Lung microvascular endothelial cell (primary cell): ENCODE measurements at regions not wholly inside any gene's neighbourhood (a gene's known extent, or its start where the extent isn't known, plus 50 kb on each side); places are given as distances from the start of the nearest gene placed in this dataset.

Source experiments
- DNase-seq, 2 donors: peaks; one replicate each; pipeline versions ENCODE4 v3.0.0 to v3.0.0-alpha.2; 2010; ENCODE audit warnings: low read depth in 2 of 2

DNA sequence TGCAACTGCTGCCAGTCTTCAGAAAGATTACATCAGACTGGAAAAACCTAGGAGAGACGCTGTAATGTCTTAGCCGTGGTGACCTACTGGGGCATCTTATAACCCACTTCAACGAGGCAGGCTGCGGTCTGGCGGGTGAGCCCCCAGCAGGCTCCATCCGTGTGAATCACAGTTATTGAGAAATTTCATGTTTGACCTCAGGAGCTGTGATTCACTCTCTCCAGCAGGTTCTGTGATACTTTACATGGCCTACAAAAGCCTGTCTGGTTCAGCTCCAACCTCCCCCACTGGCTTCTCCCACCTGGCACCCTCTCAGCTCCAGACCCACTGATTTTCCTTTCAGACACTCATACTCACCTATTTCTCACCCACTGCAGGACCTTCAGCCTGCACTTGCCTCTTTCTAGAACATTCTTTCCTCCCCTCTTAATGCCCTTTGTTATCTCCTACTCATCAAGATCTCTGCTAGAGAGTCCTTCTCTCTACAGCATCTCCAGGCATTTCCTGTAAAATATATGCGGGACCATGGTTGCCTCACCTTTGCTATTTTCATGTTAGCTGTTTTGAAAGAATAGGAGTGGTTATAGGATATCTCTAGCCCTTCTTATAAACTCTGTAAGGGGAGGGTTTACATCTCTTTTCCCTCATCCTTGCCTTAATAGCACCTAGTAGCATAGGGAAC lies 227.9 kb downstream of the MAF start:
- DNase-seq: no peak

DNA sequence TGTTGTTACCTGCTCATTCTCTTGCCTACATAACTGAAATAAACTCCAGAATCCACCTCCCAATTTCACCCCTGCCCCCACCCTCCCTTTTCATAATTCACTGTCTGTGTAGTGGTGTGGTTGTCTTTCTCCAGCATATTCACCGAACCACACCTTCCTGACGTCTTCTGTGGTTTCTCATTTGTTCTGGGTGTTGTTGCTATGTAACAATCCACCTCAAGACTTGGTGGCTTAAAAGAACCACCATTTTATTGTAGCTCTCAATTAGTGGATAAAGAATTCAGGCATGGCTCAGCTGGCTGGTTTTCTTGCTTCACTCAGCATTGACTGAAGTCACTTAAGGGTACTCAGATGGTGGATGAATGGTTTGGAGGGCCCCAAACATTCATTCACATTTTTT lies 229.8 kb downstream of the MAF start:
- no peak for DNase-seq

GRCh38 chr16:79369796-79370195 lies 230.7 kb downstream of the MAF start:
- no peak for DNase-seq

DNA sequence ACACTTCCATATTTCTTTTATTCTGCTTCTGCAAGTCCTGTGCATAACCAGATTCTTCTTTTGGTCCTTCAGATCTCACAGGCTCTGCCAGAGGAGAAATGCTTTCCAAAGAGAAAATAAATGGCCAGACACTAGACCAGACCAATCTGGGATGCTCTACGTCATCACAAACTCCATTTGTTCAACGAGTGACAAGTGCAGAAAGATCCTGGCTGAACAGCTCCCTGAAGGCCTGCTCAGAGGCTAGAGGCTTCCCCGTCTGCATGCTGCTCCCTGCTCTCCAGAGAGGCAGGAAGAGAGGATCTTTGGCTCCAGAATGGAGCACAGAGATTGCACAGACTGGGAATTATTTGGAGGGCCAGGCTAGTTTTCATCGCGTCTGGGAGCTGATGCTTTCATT lies 232.7 kb downstream of the MAF start:
- no peak for DNase-seq

DNA sequence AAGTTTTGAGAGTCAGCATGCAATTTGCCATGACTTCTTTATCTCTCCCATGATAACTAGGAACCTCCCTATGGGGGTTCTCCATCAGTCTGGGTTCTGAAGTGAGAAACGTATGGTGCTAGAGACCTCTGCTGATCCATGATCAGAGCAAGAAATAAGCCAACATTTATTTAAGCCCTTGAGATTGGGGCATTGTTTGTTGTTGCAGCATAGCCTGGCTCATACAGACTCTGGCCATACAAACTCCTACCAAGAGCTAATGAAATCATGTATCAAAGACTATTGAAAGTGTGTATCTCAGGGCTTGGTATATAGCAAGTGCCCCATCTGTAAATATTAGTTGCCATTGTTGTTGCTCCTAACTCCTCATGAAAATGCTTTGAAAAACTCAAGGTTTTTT lies 233.9 kb downstream of the MAF start:
- no peak for DNase-seq

GRCh38 chr16:79365702-79366101 lies 234.8 kb downstream of the MAF start:
- DNase-seq: no peak

- no peak for DNase-seq
These were observed 237.1 kb downstream of the MAF start for GRCh38 chr16:79363484-79363883.

DNA sequence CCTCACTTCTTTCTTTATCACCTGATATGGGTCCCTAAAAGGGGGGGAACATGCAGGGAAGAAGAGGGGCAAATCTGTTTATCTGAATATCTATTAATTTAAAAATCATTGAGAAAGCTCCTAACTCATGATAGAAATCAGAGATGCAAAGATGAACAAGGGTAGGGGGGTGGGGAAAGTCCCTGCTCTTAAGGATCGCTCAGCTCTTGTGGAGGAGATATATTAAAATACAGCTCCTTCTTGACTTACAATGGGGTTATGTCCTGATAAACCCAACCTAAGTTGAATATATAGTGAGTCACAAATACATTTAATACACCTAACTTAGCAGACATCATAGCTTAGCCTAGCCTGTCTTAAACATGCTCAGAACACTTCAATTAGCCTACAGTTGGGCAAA lies 237.5 kb downstream of the MAF start:
- DNase-seq: no peak

DNA sequence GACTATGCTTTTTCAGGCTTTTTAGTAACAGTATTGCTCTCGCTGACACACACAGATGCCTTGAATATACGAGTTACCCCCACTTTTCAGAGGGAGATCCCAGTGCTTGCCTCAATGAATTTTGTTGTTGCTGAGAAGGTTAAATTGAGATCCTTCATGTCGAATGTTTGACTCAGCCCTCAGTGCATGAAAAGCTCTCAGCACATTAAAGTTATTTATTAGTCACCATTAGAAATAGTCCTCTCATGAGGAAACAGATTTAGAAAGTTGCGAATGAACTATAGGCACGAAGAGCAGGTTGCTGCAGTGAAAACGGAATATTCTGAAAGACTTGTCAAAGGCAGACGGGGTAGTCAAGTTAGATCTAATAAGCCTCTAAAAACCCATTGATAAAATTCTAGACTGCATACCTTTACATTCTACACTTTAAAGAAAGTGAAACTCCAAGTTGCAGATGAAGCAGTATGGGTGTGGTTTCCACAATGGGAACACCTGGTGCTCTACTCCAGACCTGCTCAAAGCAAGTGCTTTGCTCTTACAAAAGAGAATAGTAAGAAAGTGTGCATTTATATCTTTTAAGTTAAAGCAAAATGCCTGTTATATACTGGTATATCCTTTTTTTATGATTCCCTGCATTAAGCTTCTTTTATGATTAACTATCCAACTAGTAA lies 238.1 kb downstream of the MAF start:
- no peak for DNase-seq

GRCh38 chr16:79361132-79361751 lies 239.3 kb downstream of the MAF start:
- no peak for DNase-seq

- DNase-seq: no peak
These were observed 240.3 kb downstream of the MAF start for GRCh38 chr16:79360267-79360666.

DNA sequence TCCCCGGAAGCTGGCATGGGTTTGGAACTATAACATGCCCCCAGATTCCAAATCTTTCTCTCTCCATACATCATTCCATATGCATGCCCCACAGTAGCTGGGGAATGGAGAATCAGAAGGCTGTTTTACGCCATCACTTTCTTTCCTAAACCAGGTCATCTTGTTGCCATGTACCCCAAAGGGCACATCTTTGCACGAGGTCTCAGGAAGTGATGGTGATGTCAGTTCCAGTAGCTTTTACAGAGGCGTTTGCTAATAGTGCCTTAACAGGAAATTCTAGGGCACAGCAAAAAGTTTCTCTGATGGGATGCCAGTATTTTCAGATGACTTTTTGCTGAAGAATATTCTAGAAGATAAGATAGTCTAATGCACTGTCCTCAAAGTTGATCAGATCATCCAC lies 241.5 kb downstream of the MAF start:
- DNase-seq: no peak

DNA sequence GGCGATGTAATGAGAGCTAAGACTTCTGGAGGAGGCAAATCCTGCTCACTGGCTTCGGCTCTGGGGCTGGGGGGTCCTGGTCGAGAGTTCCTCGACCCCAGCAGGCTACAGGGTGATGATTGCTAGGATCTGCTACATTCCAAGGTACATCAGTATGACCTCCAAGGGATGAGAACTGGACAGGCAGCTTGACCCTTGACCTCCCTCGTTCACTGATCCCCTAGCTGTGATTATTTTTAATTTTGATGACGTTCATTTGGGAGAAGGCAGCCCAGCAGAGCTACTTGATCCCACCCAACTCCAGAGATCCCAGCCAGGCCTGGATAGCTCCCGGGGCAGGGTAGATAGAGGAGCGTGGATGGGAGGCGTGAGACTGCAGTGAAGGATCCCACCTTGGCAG lies 242.3 kb downstream of the MAF start:
- DNase-seq: no peak

DNA sequence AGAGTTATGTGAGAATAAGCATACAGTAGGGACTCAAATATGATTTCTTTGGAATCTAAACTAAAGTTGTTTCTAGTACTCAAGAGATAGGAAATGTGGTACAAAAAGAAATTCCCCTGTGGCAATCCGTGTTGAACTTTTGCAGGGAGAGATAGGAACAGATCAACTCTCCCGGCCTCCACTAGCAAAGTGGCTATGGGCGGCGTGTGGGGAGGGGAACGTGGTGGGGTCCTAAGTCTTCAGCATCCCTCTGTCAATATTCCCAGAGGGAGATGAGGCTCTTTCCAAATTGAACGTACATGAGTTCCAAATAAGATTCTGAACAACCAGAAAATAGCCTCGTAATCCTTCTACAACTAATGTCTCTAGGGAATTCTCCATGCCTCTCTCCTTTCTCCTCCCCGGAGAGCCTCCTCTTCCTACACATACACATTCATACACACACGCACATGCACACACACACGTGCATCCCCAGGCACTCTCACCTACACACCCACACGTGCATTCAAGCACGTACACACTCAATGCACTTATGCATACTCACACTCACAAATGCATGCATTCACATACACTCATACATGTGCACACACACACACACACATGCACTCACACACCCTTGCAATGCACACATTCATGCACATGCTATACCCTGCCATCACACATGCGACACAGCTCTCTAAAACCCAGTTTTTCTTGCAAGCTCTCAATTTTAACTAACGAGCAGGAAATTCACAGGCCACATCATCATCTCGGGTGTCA lies 244.8 kb downstream of the MAF start:
- DNase-seq: no peak

DNA sequence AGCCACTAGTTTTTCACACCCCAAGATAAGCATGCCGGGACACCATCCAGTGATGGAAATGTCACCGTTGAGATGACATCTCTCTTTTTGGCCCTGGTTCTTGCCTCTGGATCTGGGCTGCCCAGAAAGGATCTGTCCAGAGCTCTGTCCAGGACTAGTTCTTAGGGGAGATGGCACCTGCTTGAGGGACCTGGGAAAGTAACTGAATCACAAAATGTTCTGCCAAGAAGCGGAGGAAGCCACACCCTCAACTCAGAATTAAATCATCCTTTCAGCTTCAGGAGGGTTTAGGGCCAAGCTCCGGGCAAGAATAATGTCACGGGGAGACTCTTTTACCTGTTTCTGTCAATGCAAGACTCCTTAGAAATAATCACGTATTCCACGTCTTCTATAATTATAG lies 248.6 kb downstream of the MAF start:
- no peak for DNase-seq

- DNase-seq: no peak
These were observed 250.7 kb downstream of the MAF start for GRCh38 chr16:79349803-79350202.

GRCh38 chr16:79348521-79349306 lies 251.8 kb downstream of the MAF start:
- no peak for DNase-seq

- no peak for DNase-seq
These were observed 253.3 kb downstream of the MAF start for GRCh38 chr16:79347277-79347676.

- no peak for DNase-seq
These were observed 260.7 kb downstream of the MAF start for GRCh38 chr16:79339863-79340262.

- DNase-seq: no peak
These were observed 262.6 kb downstream of the MAF start for GRCh38 chr16:79337906-79338305.

DNA sequence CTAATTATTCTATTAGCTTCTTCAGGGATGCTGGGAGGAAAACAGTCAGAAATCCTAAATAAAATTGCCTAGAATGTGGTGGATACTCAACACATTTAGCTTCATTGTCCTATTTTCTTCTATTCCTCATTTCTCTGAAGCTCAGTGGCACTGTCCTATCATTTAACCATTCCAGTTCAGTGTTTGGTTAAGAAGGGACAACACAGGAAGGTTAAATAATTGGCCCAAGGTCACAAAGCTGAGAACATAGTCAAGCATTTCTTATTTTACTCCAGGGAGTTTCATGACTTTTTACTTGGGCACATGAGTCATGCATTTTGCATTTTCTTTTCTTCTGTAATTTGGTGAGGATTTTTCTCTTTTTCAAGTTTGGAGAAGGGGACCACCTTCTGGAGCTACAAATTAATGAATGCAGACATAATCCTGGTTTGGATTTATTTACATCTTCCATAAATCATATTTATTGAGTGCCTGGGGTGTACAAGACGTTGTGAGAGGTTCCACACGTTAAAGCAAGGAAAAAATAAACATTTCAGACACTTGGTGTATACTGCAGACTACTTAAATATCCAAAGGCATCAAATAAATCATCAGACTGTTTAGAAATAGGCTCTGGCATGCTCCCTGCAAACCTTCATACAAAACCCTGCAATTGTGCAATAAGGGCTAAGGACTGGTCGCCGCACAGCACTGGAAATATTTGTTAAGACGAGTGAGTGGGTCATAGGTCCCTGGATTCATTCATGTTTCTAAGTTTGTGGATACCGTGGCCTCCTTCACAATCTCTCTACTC lies 263.9 kb downstream of the MAF start:
- no peak for DNase-seq
